HepG2 (cell line): ENCODE measurements at regions not wholly inside any gene's neighbourhood (a gene's known extent, or its start where the extent isn't known, plus 50 kb on each side); places are given as distances from the start of the nearest gene placed in this dataset.

Source experiments
- ATAC-seq: fragments of 200-7000 bp; cut with Tn5 transposase; 3 replicates; pipeline ENCODE4 v1.9.1; 2020; ENCODE audit warnings: mild to moderate bottlenecking, moderate library complexity
- BruUV-seq: library from RNA; stranded (reverse); fragments of 400-500 nt; replicated peaks from 2 replicates; lab custom pipeline; 2021; lab: Mats Ljungman, UMichigan
- CTCF ChIA-PET: fragments of 300-600 bp; formaldehyde crosslinking; extraction: SDS; loops from one replicate; lab custom pipeline; 2021; ENCODE audit warnings: low total read pairs, inconsistent platforms, low intra/inter-chr PET ratio; lab: Yijun Ruan, JAX
- POLR2A ChIA-PET: fragments of 350-600 bp; sonication (Branson Sonifier 250); formaldehyde crosslinking; loops from one replicate; lab custom pipeline; 2020; ENCODE audit warnings: antibody characterized with exemption, inconsistent platforms; lab: Yijun Ruan, JAX
- DNase-seq: peaks from one replicate; pipeline ENCODE4 v3.0.0-alpha.2; 2015; ENCODE audit warnings: low spot score
- FAIRE-seq: peaks from 3 replicates; lab custom pipeline; 2011; peaks lifted over from hg19 to GRCh38; lab: Jason Lieb, UNC
- H2AFZ ChIP-seq: one replicate; pipeline ENCODE4 v1.6.1; 2011; ENCODE audit warnings: low read length, inconsistent platforms
- H3K27ac ChIP-seq: fragments of 300-600 bp; 3 replicates; pipeline ENCODE4 v1.8.0; 2011; ENCODE audit warnings: mixed run types, mild to moderate bottlenecking, mixed read lengths, low read length, inconsistent platforms; ENCODE audit not compliant: insufficient read depth; ENCODE audit errors: extremely low read length
- H3K27me3 ChIP-seq, 2 experiments: fragments of 200-600 bp in 1 of 2; 2 replicates in 1 of 2; 3 replicates in 1 of 2; pipeline versions ENCODE4 v1.6.0 to v1.8.0; 2011; ENCODE audit warnings: low read length in 2 of 2, mild to moderate bottlenecking in 2 of 2, moderate library complexity in 2 of 2, inconsistent platforms in 1 of 2; ENCODE audit not compliant: insufficient read depth in 2 of 2, control insufficient read depth in 1 of 2
- H3K36me3 ChIP-seq, 2 experiments: fragments of 200-600 bp in 1 of 2; replicated peaks in 1 of 2; 2 replicates in 1 of 2; 3 replicates in 1 of 2; pipeline versions ENCODE4 v1.5.1 to v1.8.0; 2011; ENCODE audit warnings: low read length in 2 of 2, inconsistent platforms in 1 of 2; ENCODE audit not compliant: insufficient read depth in 2 of 2, control insufficient read depth in 1 of 2
- H3K4me1 ChIP-seq: 2 replicates; pipeline ENCODE4 v1.5.1; 2012; ENCODE audit warnings: low read length, inconsistent platforms; ENCODE audit not compliant: insufficient read depth
- H3K4me2 ChIP-seq: 2 replicates; pipeline ENCODE4 v1.6.0; 2011; ENCODE audit warnings: low read depth, low read length, inconsistent platforms
- H3K4me3 ChIP-seq, 3 experiments: fragments of 200-600 bp in 1 of 3; sonication (generic), shearing (Covaris generic) in 1 of 3; replicated peaks in 1 of 3; 2 replicates each; pipeline ENCODE4 v1.5.1; 2011 to 2016; ENCODE audit warnings: low read length in 3 of 3, inconsistent platforms in 2 of 3, low read depth in 2 of 3, mild to moderate bottlenecking in 2 of 3, control low read depth in 1 of 3, mixed read lengths in 1 of 3; ENCODE audit not compliant: insufficient read depth in 1 of 3
- H3K79me2 ChIP-seq: one replicate; pipeline ENCODE4 v1.6.1; 2011; ENCODE audit warnings: low read length, inconsistent platforms; ENCODE audit not compliant: insufficient read depth
- H3K9ac ChIP-seq: 2 replicates; pipeline ENCODE4 v1.6.0; 2011; ENCODE audit warnings: mild to moderate bottlenecking, low read depth, low read length, inconsistent platforms; ENCODE audit not compliant: insufficient read depth
- H3K9me3 ChIP-seq: 2 replicates; pipeline ENCODE4 v1.5.1; 2012; ENCODE audit warnings: mild to moderate bottlenecking, low read length
- H4K20me1 ChIP-seq: 2 replicates; pipeline ENCODE4 v1.6.0; 2011; ENCODE audit warnings: inconsistent platforms, mild to moderate bottlenecking, low read length, moderate library complexity; ENCODE audit not compliant: insufficient read depth
- FIP1L1 ChIP-seq: fragments of 200-400 bp; formaldehyde crosslinking; IDR thresholded peaks from 2 replicates; pipeline ENCODE4 v1.6.1; 2018; ENCODE audit warnings: low read depth, mild to moderate bottlenecking, low read length, moderate library complexity, borderline replicate concordance; ENCODE audit not compliant: insufficient read depth
- HNRNPLL ChIP-seq: fragments of 200-400 bp; formaldehyde crosslinking; IDR thresholded peaks from 2 replicates; pipeline ENCODE4 v1.6.1; 2017; ENCODE audit warnings: mild to moderate bottlenecking, low read depth, low read length; ENCODE audit not compliant: poor library complexity, severe bottlenecking
- KLF9 ChIP-seq: IDR thresholded peaks from 2 replicates; pipeline ENCODE4 v1.6.1; 2016; ENCODE audit warnings: low read depth
- SOX6 ChIP-seq, 2 experiments: fragments of 450-650 bp in 1 of 2; sonication (generic) in 1 of 2; formaldehyde crosslinking in 1 of 2; IDR thresholded peaks; 2 replicates each; pipeline versions ENCODE4 v1.4.0 to v1.6.1; 2017 to 2020; ENCODE audit warnings: antibody characterized with exemption in 1 of 2, mild to moderate bottlenecking in 1 of 2, missing genetic modification reagents in 1 of 2
- SRSF9 ChIP-seq: fragments of 200-400 bp; formaldehyde crosslinking; IDR thresholded peaks from 2 replicates; pipeline ENCODE4 v1.6.1; 2018; ENCODE audit warnings: borderline replicate concordance, mild to moderate bottlenecking, low read depth, low read length; ENCODE audit not compliant: insufficient read depth, poor library complexity, severe bottlenecking
- ZFP36L1 ChIP-seq: sonication (generic); formaldehyde crosslinking; IDR thresholded peaks from 2 replicates; pipeline ENCODE4 v1.8.0; 2022; ENCODE audit warnings: mild to moderate bottlenecking, missing genetic modification reagents, moderate library complexity
- ZNF224 ChIP-seq: sonication (generic); formaldehyde crosslinking; IDR thresholded peaks from 2 replicates; pipeline ENCODE4 v1.5.0; 2020; ENCODE audit warnings: mild to moderate bottlenecking, missing genetic modification reagents
- ZNF572 ChIP-seq: sonication (generic); formaldehyde crosslinking; IDR thresholded peaks from 2 replicates; pipeline ENCODE4 v1.5.1; 2020; ENCODE audit warnings: mild to moderate bottlenecking, missing genetic modification reagents
- ZNF713 ChIP-seq: sonication (generic); formaldehyde crosslinking; IDR thresholded peaks from 2 replicates; pipeline ENCODE4 v1.4.0; 2020; ENCODE audit warnings: mild to moderate bottlenecking, missing genetic modification reagents
- ZNF724P ChIP-seq: sonication (generic); formaldehyde crosslinking; IDR thresholded peaks from 2 replicates; pipeline ENCODE4 v1.8.0; 2022; ENCODE audit warnings: missing genetic modification reagents, borderline replicate concordance
- ZNF746 ChIP-seq: sonication (generic); formaldehyde crosslinking; IDR thresholded peaks from 2 replicates; pipeline ENCODE4 v1.8.0; 2022; ENCODE audit warnings: mild to moderate bottlenecking, missing genetic modification reagents
- ZZZ3 ChIP-seq: sonication (generic); formaldehyde crosslinking; IDR thresholded peaks from 2 replicates; pipeline ENCODE4 v1.4.0; 2020; ENCODE audit warnings: missing genetic modification reagents, mild to moderate bottlenecking, borderline replicate concordance
- in situ Hi-C: cut with HindIII; loops from 2 replicates; pipeline ENCODE4 v1.10.0; 2017; ENCODE audit warnings: low pct_unique_long_range_greater_than_20kb; ENCODE audit not compliant: extremely low pct_ligation_motif_present
- intact Hi-C: fragments of 100-400 bp; cut with micrococcal nuclease; formaldehyde crosslinking; loops from one replicate; pipeline ENCODE4 v1.10.0; 2022; ENCODE audit not compliant: unreplicated experiment
- TF ChIP-seq, protein P1 (sequence below): sonication (generic); formaldehyde crosslinking; IDR thresholded peaks from 2 replicates; pipeline ENCODE4 v1.4.0; 2020; ENCODE audit warnings: mild to moderate bottlenecking, missing genetic modification reagents
- TF ChIP-seq, protein P2 (sequence below): sonication (generic); formaldehyde crosslinking; IDR thresholded peaks from 2 replicates; pipeline ENCODE4 v1.5.0; 2020; ENCODE audit warnings: missing genetic modification reagents
- TF ChIP-seq, protein P3 (sequence below): sonication (generic); formaldehyde crosslinking; IDR thresholded peaks from 2 replicates; pipeline ENCODE4 v1.8.0; 2022; ENCODE audit warnings: mild to moderate bottlenecking, missing genetic modification reagents, moderate library complexity

DNA sequence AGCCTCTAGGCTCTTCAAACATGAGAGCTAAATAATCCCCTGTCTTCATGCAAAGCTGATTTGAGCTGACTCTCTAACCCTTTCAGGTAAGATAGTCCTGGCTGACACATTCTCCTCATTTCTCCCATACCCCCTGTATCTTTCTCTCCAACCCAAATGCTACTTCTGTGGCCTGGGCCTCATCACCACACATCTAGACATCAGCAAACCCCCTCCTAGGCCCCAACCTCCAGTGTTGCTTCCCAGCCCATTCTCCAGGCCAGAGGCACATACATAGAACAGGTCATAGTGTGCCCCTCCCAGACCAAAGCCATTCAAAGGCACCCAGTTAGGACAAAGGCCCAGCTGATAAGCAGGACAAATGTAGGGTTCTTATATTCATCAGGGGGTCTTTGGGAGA, 84.9 kb downstream of the ANKRD60 start:
- no peak overlapping the region for H3K4me3 ChIP-seq
- no peaks in the 10 kb centered on the region for H3K36me3 ChIP-seq
- no peak for ATAC-seq
- H2AFZ ChIP-seq = no peak overlapping the region
- no peak for FAIRE-seq
- no peak for DNase-seq
- H3K4me2 ChIP-seq = no peak overlapping the region
- H3K4me1 ChIP-seq = no peaks in the 10 kb centered on the region
- peaks cover 0 to 45% of the 10 kb centered on the region in 2 experiments; a peak in 3 of 5 replicates for H3K27me3 ChIP-seq
- no peak overlapping the region for H3K27ac ChIP-seq
- ChIA-PET POLR2A (no interaction called here), CTCF (no interaction called here)
- H4K20me1 ChIP-seq = no peaks in the 10 kb centered on the region
- no peaks in the 10 kb centered on the region for H3K9me3 ChIP-seq
- H3K79me2 ChIP-seq = no peaks in the 10 kb centered on the region
- H3K9ac ChIP-seq = no peak overlapping the region
- in situ Hi-C loops = no loop called here
- BruUV-seq = no TSS peak
- intact Hi-C loops = no loop called here
- TF ChIP-seq ZFP36L1 (CRISPR knock-in tag) = no peak
- TF ChIP-seq, protein P1, sequence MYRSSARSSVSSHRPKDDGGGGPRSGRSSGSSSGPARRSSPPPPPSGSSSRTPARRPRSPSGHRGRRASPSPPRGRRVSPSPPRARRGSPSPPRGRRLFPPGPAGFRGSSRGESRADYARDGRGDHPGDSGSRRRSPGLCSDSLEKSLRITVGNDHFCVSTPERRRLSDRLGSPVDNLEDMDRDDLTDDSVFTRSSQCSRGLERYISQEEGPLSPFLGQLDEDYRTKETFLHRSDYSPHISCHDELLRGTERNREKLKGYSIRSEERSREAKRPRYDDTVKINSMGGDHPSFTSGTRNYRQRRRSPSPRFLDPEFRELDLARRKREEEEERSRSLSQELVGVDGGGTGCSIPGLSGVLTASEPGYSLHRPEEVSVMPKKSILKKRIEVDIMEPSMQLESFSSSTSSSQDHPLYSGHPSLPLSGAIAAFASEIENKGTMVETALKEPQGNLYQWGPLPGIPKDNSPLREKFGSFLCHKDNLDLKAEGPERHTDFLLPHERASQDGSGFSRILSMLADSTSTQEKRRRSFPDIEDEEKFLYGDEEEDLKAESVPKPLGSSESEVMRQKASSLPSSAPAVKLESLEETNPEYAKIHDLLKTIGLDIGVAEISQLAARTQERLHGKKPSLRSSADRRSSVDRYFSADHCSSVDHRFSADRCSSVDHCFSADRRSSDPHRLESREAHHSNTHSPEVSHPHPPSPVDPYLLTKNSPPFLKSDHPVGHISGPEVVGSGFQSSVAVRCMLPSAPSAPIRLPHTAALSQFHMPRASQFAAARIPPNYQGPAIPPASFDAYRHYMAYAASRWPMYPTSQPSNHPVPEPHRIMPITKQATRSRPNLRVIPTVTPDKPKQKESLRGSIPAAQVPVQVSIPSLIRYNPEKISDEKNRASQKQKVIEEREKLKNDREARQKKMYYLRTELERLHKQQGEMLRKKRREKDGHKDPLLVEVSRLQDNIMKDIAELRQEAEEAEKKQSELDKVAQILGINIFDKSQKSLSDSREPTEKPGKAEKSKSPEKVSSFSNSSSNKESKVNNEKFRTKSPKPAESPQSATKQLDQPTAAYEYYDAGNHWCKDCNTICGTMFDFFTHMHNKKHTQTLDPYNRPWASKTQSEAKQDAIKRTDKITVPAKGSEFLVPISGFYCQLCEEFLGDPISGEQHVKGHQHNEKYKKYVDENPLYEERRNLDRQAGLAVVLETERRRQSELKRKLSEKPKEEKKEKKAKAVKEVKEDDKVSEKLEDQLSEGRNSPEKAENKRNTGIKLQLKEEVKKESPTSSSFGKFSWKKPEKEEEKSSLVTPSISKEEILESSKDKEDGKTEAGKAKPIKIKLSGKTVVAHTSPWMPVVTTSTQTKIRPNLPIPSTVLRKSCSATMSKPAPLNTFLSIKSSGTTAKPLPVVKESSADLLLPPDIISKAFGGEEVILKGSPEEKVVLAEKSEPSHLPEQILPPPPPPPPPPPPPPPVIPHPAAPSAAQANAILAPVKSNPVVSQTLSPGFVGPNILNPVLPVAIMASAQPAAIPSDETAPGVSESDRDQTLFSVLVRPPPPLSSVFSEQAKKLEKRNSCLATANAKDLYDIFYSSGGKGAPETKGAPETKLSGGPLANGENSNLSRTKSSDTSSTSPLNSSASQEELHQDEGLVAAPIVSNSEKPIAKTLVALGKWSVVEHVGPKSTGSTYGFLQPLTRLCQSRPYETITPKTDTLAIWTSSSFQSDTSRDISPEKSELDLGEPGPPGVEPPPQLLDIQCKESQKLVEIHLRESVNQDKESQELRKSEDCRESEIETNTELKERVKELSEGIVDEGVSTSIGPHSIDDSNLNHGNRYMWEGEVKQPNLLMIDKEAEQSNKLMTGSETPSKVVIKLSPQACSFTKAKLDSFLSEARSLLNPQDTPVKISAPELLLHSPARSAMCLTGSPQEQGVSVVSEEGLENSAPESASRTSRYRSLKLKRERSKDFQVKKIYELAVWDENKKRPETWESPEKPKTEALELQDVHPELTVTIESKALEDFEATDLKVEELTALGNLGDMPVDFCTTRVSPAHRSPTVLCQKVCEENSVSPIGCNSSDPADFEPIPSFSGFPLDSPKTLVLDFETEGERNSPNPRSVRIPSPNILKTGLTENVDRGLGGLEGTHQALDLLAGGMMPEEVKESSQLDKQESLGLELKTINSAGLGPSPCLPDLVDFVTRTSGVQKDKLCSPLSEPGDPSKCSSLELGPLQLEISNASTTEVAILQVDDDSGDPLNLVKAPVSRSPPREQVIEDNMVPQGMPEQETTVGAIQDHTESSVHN (CRISPR knock-in tag) = no peak
- TF ChIP-seq ZNF724P (CRISPR knock-in tag) = no peak
- no peak for TF ChIP-seq ZNF224 (CRISPR knock-in tag)
- no peak for TF ChIP-seq ZNF746 (CRISPR knock-in tag)
- TF ChIP-seq, protein P2, sequence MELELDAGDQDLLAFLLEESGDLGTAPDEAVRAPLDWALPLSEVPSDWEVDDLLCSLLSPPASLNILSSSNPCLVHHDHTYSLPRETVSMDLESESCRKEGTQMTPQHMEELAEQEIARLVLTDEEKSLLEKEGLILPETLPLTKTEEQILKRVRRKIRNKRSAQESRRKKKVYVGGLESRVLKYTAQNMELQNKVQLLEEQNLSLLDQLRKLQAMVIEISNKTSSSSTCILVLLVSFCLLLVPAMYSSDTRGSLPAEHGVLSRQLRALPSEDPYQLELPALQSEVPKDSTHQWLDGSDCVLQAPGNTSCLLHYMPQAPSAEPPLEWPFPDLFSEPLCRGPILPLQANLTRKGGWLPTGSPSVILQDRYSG = no peak
- no peak for TF ChIP-seq HNRNPLL
- TF ChIP-seq SOX6 (IDR thresholded peaks at IDR 0.05) = no peak
- no peak for TF ChIP-seq SOX6 (CRISPR knock-in tag; IDR thresholded peaks at IDR 0.05)
- no peak for TF ChIP-seq ZNF572
- no peak for TF ChIP-seq ZZZ3
- TF ChIP-seq SRSF9 = no peak
- no peak for TF ChIP-seq FIP1L1
- TF ChIP-seq, protein P3, sequence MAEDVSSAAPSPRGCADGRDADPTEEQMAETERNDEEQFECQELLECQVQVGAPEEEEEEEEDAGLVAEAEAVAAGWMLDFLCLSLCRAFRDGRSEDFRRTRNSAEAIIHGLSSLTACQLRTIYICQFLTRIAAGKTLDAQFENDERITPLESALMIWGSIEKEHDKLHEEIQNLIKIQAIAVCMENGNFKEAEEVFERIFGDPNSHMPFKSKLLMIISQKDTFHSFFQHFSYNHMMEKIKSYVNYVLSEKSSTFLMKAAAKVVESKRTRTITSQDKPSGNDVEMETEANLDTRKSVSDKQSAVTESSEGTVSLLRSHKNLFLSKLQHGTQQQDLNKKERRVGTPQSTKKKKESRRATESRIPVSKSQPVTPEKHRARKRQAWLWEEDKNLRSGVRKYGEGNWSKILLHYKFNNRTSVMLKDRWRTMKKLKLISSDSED (CRISPR knock-in tag) = no peak
- no peak for TF ChIP-seq ZNF713 (CRISPR knock-in tag)
- no peak for TF ChIP-seq KLF9
